CD4-positive, alpha-beta T cell treated with Interleukin-15 for 4 hours (primary cell): ENCODE measurements at regions not wholly inside any gene's neighbourhood (a gene's known extent, or its start where the extent isn't known, plus 50 kb on each side); places are given as distances from the start of the nearest gene placed in this dataset.
"Not testable (repeated sequence)": the region's sequence is repeated elsewhere in the genome, so short reads cannot be mapped to it uniquely, and the experiment has no call there.

Source experiments
- DNase-seq: peaks from one replicate; pipeline ENCODE4 v3.0.0-alpha.2; 2020; ENCODE audit warnings: low spot score

DNA sequence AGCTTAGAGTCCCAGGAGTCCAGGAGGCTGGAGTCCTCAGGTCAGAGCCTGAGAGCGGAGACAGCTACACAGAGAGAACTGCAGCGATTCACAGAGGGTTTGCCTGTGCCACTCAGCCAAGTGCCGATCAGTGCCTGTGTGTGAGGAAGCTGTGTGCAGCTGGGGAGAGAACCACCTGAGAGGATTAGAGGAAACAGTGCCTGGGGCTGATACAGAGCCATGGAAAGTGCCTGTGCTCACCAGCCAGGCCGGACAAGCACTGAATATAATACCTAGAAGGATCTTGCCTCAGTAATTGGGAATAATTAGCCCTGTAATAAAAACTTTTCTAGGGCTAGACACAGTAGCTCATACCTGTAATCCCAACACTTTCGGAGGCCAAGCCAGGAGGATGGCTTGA, 134.7 kb downstream of the ARHGAP11B start:
- not testable (repeated sequence) for DNase-seq

DNA sequence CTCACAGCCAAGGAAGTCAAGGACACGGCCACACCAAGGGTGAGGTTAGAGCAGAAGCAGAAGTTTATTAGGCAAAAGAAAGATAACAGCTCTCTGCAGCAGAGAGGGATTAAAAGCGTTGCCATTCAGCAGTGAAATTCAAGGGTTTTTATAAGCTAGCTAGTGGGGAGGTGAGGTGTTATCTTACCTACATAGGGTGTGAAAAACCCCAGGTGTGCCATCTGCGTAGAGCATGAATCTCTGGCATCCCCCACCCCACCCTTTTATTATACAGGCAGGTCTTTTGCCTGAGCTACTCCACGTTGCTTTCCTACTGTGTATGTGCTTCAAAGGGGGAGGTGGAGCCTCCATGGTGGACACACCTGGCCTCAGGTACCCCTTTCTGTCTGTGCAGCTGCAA, 135.4 kb downstream of the ARHGAP11B start:
- not testable (repeated sequence) for DNase-seq

DNA sequence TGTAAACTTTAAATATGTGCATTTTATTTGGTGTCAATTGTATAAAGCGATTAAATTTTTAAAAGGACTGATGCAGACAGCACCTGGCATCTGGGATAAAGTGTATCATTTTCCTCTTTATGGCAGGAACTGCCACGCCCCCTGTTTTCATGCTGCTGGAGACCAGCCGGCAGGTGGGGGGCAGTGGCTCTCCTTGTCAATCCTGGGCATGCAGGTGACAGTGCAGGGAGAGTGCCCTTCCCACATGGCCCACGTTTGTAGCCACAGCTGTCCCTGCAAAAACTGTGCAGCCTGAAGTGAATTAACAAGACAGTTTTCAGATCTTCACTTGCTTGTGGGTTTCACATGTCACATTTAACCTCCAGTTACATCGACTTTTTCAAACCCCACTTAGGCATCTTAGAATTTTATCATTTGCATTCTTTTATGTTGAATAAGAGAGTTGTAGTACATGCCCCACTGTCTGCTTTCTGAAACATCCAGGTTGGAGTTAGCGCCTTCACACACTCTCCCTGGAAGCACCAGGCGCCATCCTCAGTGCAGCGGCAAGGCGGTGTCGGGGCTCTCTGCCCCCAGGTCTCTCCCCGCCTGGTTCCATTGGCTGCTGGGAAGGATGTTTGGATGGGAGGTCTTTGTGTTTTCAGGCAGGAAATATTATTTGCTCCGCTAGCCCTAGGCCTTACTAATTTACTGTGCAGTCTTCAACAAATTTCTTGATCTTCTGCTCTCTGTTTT, 134.2 kb upstream of the FAN1 start:
- DNase-seq, result not testable (repeated sequence)

DNA sequence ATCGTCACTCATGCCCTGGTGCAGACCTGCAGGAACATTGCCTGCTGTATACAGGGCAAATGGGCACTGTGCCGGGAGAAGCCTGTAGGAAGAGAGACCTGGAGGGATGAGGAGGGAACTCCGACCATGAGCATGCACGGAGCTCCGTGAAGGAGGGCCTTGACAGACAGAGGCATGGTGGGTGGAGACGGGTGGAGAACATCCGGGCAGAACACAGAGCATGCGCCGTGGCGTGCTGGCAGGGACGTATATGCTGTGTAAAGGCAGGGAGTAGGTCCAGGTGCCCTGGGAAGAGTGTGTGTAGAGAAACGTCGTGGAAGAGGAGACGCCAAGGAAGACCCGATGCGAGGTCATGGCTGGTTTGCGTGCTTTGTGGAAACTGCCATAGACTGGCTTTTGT, 133.0 kb upstream of the FAN1 start:
- no peak for DNase-seq

DNA sequence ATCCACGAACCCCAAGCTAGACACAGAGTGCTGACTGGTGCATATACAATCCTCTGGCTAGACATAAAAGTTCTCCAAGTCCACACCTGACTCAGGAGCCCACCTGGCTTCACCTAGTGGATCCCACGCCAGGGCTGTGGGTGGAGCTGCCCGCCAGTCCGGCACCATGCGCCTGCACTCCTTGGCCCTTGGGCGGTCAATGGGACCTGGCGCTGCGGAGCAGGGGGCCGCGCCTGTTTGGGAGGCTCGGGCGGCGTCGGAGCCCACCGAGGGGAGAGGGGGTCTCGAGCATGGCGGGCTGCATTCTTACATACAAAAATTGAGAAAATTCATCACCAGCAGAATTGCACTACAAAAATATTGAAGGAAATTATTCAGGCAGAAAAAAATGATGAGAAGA, 120.7 kb upstream of the FAN1 start:
- no peak for DNase-seq

DNA sequence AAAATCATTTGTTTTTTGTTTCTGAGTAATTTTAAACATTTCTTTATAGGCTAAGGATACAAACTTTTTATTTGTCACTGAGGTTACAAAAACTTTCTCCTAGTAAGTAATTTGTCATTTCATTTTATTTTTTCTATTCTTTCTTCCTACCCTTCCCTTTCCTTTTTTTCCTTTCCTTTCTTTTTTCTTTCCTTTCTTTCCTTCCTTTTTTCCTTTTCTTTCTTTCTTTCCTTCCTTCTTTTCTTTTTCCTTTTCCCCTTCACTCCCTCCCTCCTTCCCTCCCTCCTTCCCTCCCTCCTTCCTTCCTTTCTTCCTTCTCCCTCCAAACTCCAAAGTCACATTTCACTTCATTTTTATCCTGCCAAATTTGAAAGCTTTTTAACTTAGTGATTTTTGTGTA, 115.1 kb upstream of the FAN1 start:
- DNase-seq, result no peak

DNA sequence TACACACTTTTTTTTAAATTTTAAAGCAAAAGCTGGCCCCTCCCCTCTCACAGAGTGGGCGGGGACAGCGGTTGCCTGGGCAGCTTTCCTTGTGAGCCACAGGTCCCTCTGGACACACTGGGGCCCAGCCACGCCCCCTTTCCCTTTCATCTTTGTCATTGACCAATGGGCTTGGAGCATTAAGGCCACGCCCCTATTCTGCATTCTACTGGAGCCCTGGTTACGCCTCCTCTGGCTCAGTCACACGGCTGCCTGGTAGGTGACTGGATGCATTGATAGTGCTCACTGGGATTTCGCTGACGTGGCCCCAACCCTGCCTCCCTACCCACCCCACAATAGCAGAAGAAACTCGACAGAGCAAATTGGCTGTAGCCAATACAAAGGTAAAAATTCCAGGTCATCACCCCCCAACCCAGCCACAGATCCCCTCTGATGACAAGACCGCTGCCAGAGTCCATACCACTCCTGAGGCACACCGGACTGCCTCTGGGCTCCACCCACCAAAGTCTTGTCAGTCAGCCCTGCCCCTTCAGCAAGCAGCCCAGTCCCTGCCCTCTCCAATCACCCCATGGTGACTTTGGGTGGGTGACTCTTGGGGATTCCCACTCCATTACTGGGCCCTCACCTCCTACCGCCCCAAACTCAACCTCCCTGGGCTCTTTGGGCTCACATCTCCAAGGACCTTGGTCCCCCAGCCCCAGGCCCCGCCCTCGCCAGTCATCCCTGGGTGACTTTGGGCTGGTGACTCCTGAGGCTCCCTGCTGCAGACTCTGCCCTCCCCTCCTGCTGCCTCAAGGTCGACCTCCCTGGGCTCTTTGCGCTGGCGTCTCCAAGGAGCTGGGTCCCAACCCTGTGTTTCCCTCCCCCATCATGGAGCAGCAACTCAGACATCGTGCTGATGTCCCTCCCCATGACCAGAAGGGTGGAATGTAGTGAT, 112.2 kb upstream of the FAN1 start:
- DNase-seq, result no peak

DNA sequence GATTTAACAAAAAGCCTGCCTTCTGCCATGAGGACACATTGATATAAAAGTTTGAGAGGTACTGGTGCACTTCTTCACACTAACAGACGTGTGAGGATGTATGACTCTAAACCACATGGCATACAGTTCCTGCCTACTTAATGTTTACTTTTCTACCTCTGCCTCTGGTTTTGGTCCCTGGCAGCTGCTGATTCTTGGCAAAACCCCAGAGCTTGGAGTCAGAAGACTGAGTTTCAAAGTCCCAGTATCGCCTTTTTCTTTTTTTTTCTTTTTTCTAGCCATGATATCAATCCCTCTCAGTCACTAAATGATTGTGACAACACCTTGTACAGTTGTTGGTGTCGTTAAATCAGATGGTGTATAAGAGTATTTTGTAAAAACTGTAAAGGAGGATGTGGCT, 110.9 kb upstream of the FAN1 start:
- DNase-seq, result not testable (repeated sequence)

DNA sequence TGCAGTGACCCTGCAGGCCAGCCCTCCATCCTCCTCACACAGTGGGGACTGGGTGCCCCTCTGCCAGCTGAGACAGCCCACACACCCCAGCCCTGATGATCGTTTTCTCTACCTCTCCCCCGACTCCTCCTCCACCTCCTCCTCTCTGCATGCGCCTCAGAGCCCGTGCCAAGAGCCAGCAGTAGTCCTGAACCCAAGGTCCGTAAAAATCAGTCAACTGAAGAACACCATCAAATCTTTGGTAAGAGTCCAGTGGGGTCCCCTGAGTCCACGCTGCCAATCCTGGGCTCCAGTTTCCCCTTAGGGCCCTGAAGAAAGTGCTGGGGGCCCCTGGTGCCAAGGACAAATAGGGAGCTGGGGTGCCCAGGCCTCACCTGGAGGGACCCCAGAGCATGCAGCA, 109.3 kb upstream of the FAN1 start:
- DNase-seq, result no peak

DNA sequence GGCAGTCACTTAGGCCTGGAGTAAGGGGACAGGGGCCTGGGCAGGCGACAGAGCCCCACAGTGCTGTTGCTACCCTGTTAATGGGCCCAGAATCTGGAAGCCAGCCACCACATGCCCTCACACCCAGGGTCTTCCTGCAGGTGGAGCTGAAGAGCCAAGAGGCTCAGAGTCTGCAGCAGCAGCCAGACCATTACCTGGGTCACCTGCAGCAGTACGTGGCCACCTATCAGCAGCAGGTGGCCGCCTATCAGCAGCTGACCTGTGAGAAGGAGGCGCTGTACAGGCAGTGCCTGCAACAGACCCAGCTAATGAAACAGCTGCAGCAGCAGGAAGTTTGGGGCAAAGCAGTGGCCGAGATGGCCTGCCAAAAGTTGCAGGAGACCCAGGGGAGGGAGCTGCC, 104.2 kb upstream of the FAN1 start:
- DNase-seq, result not testable (repeated sequence)

DNA sequence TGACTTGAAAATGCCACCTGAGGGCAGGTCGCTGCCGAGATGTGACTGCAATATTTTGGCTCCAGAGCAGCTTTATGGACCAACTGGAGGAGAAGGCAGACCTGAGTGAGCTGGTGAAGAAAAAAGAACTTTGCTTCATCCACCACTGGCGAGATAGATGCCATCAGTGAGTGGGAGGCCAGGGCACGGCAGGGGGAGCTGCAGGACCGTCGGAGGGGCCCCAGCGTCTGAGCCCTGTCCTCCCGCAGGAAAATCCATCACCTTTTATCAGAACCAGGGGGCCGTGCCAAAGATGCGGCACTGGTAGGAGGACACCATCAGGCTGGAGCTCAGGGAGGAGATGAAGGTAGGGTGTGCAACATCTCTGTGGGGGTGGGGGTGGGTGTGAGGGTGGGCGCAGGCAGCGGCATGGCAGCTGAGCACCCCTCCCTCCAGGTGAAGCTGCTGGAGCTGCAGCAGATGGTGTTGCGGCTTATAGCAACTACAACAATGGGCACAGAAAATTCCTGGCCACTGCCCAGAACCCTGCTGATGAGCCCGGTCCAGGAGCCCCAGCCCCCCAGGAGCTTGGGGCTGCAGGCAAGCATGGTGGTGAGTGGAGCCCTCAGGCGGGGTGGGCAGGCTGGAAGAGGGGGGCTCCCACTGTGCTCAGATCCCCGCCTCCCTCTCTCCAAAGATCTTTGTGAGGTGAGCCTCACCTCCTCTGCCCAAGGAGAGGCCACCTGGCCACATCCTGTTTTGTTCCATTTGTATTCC, 102.4 kb upstream of the FAN1 start:
- not testable (repeated sequence) for DNase-seq

DNA sequence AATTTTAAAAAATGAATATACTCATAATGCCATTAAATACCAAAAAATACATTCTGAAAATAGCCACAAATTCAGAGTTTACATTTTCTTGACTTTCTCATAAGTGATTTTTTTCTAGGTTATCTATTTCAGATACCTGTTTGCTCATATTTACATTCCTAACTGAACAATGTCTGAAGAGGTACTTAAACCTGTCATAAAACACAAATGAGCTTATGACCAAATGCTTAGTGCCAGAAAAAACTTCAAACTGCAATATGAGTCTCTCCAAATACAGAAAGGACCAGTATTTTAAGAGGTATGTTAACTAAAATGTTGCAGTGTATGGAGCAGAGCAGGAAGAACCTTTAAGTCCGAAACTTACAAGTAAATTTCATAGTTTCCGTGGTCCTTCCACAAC, 101.7 kb upstream of the FAN1 start:
- DNase-seq, result not testable (repeated sequence)

DNA sequence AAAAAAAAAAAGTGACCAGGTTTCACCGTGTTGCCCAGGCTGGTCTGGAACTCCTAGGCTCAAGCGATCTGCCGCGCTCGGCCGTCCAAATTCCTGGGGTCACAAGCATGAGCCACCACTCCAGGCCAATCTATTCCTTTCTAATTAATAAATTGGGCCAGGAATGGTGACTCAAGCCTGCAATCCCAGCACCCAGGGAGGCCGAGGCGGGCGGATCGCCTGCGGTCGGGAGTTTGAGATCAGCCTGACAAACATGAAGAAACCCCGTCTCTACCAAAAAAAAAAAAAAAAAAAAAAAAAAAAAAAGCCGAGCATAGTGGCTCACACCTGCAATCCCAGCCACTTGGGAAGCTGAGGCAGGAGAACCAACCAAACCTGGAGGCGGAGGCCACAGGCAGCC, 100.0 kb upstream of the FAN1 start:
- not testable (repeated sequence) for DNase-seq

DNA sequence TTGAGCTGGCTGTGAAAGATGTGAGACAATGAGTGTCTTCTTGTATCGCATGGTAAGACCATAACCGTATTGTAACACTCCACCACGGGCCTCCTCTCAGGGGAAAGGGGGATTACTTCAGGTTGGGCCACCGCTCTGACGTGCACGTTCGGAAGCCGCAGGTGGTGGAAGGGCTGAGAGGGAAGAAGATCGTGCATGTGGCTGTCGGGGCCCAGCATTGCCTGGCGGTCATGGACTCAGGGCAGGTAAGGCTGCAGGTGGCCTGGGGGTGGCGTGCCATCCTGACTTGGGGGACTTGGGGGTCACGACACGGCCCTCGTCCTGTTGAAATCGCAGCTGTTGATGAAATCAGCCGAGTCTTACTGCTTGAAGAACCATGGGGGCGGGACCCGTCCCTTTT, 87.3 kb upstream of the FAN1 start:
- no peak for DNase-seq

DNA sequence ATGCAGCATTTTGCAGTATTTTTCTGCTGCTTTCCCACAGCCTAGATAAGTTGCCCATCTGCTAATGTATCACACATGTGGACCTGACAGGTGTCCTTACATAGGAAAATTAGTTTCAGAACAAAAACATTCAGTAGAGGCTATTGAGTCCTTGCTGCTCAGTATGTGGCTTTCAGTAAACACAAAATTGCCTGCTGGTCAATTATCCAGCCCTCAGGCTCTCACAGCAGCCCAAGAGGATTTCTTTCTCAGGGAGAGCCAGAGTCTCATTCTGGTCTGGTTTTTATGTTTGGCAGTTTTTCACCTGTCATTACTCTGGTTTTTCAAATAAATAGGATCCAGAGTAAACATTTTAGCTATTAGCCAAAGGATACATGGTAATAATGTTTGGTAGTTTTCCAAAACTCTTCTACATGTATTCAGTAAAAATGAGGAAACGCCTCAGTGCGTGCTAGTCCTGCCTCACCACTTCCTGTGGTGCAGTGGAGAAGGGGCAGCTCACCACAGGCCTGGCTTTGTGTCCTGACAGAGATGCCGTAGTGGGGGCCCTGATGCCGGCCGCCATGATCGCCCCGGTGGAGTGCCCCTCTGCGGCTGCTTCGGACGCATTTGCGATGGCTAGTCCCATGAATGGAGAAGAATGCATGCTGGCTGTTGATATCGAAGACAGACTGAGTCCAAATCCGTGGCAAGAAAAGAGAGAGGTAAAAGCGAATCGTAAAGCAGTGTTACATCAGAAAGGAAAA, 80.5 kb upstream of the FAN1 start:
- DNase-seq, result peak; percentile 59

DNA sequence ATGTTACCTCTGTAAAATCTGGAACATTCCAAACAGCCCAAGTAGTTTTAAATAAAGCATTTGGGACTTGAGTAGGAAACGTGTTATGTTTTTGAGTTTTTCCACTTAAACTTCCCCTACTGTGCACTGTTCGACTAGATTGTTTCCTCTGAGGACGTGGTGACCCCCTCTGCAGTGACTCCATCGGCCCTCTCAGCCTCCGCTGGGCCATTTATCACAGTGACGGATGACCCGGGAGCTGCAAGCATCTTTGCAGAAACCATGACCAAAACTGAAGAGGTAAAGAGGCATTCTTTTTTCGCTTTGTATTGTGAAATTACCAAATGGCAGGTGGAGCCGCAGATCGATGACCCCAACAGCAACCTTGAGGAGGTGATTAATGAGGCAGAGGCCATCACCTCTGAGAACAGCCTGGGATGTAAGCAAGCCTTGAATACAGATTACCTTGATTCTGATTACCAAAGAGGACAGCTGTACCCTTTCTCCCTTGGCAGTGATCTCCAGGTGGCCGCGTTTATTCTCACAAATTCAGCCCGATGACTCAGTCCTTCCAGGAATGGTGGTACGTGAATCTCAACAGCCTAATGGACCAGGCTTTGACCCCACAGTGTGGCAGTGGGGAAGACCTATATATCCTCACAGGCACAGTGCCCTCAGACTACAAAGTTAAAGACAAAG, 79.1 kb upstream of the FAN1 start:
- no peak for DNase-seq

DNA sequence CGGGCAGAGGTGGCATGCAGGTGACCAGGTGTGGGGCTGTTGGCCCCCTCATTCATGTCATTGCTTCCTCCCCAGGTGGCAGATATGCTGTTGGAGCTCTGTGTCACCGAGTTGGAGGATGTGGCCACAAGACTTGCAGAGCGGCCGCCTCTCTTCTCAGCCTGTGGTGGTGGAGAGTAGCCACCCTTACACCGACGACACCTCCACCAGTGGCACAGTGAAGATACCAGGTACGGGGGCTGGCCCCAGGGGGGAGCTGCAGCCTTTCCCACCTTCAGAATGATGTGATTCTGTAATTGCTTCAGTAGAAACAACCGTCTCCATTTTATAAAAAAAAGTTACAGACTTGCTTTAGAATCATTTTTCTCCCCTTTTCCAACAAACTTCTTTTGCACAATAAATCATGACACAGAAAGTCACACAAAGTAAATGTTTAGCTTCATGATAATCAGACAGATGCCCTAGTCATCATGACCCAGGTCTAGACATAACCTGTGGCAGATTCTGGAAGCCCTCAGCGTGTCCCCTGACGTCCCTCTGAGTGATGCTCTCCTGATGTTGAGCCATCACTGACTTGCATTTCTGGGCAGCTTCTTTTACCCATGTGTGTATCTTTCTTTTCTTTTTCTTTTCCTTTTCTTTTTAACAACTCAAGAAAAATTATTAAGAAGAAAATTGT, 76.0 kb upstream of the FAN1 start:
- DNase-seq, result no peak

DNA sequence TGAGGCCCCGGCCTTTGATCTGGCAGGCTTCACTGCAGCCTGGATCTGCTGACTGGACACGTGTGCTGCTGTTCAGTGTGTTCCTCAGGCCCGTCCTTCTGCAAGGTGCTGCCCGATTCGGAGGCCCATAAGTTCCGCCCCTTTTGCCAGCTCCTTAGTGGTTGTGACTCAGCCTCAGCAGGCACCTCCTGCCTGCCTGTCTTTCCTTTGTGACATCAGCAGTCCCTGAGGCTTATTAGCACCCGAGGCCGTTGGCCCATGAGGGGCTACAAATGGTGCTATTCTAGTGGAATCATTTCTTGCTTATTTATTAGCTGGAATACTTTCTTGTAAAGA, 75.4 kb upstream of the FAN1 start:
- DNase-seq, result not testable (repeated sequence)

DNA sequence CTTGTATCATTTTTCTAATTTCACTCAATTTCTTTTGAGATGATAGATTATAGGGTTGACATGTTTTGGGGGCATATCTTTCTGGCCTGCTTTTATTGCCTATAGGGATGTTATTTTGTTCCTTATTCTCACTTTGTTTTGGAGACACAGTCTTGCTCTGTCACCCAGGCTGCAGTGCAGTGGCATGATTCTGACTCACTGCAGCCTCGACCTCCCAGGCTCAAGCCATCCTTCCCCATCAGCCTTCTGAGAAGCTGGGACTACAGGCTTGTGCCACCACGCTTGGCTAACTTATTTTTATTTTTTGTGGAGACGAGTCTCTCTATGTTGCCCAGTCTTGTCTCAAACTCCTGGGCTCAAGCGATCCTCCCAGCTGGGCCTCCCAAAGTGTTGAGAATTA, 72.8 kb upstream of the FAN1 start:
- no peak for DNase-seq

DNA sequence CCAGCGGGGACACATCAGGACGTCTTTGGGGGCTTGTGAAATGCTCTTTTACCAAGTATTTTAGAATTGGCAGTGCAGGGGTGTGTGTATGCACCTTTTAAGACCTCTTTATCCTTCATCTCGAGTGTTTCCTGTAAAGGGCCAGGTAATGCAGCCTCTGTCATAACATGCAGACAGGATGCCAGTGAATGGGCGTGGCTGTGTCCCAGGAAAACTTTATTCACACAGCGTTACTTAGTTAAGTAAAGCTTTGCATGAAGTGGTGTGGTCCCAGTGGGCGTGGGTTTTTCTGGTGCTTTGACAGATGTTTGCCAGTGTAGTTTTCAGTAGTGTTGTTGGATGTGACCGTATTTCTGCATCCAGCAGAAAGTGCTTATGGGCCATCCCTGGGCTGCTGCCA, 70.3 kb upstream of the FAN1 start:
- DNase-seq, result not testable (repeated sequence)

DNA sequence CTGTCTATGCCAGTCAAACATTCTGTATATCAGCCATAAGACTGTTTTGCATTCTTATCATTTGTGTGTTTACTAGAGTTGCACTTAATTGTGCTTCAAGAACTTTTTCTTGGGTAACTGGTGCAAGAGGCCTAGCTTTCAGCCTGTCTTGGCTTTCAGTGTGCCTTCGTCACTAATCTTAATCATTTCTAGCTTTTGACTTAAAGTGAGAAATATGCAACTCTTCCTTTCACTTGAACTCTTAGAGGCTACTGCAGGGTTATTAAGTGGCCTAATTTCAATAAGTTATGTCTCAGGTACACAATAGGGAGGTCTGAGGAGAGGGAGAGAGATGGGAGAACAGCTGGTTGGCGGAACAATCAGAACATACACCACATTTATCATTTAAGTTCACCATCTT, 62.1 kb upstream of the FAN1 start:
- DNase-seq, result not testable (repeated sequence)
